ENCODE measurements at regions not wholly inside any gene's neighbourhood (a gene's known extent, or its start where the extent isn't known, plus 50 kb on each side); places are given as distances from the start of the nearest gene placed in this dataset.
"Not testable (repeated sequence)": the region's sequence is repeated elsewhere in the genome, so short reads cannot be mapped to it uniquely, and the experiment has no call there.

GRCh38 chr6:163754866-163755265 lies 340.3 kb downstream of the QKI start:
- Histone ChIP-seq H3K9me3 (ENCODE audit: low read length) (no peaks in the 10 kb centered on the region), H3K4me3 (ENCODE audit: low read length) (no peak overlapping the region), H3K27ac (ENCODE audit: low read depth, low read length) (no peak overlapping the region), H3K27me3 (ENCODE audit: insufficient read depth, low read length, poor library complexity, severe bottlenecking) (no peaks in the 10 kb centered on the region), H3K4me1 (ENCODE audit: insufficient read depth, low read length) (no peaks in the 10 kb centered on the region), H3K36me3 (ENCODE audit: insufficient read depth, low read length) (no peaks in the 10 kb centered on the region)
- H3K4me1 Mint-ChIP-seq = peaks cover 18 to 26% (median 22%) of the 10 kb centered on the region in 3 donors
- peaks cover 0 to 5% (median 4%) of the 10 kb centered on the region in 3 donors for H3K36me3 Mint-ChIP-seq
- H3K9me3 Mint-ChIP-seq = peaks cover 0 to 2% (median 0%) of the 10 kb centered on the region in 5 donors
- peaks cover 4 to 12% of the 10 kb centered on the region in 2 donors for H3K27me3 Mint-ChIP-seq
- H3K4me3 Mint-ChIP-seq = no peak overlapping the region
- CTCF ChIA-PET = no interaction called here
- H3K27ac Mint-ChIP-seq = no peak overlapping the region
- POLR2A ChIA-PET = no interaction called here
- DNase-seq = no peak

- H3K36me3 Mint-ChIP-seq = peaks cover 0 to 5% (median 4%) of the 10 kb centered on the region in 3 donors
- CTCF ChIA-PET = no interaction called here
- Histone ChIP-seq H3K4me3 (ENCODE audit: low read length) (no peak overlapping the region), H3K4me1 (ENCODE audit: insufficient read depth, low read length) (no peaks in the 10 kb centered on the region), H3K27ac (ENCODE audit: low read depth, low read length) (no peak overlapping the region), H3K27me3 (ENCODE audit: insufficient read depth, low read length, poor library complexity, severe bottlenecking) (no peaks in the 10 kb centered on the region), H3K36me3 (ENCODE audit: insufficient read depth, low read length) (no peaks in the 10 kb centered on the region), H3K9me3 (ENCODE audit: low read length) (no peaks in the 10 kb centered on the region)
- DNase-seq = no peak
- no peak overlapping the region for H3K27ac Mint-ChIP-seq
- H3K4me1 Mint-ChIP-seq = peaks cover 22 to 27% (median 23%) of the 10 kb centered on the region in 3 donors
- no peak overlapping the region for H3K4me3 Mint-ChIP-seq
- POLR2A ChIA-PET = no interaction called here
- H3K9me3 Mint-ChIP-seq = peaks cover 0 to 2% (median 0%) of the 10 kb centered on the region in 5 donors
- peaks cover 7 to 11% of the 10 kb centered on the region in 2 donors for H3K27me3 Mint-ChIP-seq
Measured at GRCh38 chr6:163753430-163753829, 338.9 kb downstream of the QKI start.

- H3K9me3 Mint-ChIP-seq = peaks cover 0 to 2% (median 0%) of the 10 kb centered on the region in 5 donors
- Histone ChIP-seq H3K27me3 (ENCODE audit: insufficient read depth, low read length, poor library complexity, severe bottlenecking) (no peaks in the 10 kb centered on the region), H3K9me3 (ENCODE audit: low read length) (no peaks in the 10 kb centered on the region), H3K36me3 (ENCODE audit: insufficient read depth, low read length) (no peaks in the 10 kb centered on the region), H3K27ac (ENCODE audit: low read depth, low read length) (no peak overlapping the region), H3K4me1 (ENCODE audit: insufficient read depth, low read length) (no peaks in the 10 kb centered on the region), H3K4me3 (ENCODE audit: low read length) (no peak overlapping the region)
- H3K4me3 Mint-ChIP-seq = peak overlapping the region in 1 of 7 donors; percentile 20
- no peak for DNase-seq
- H3K36me3 Mint-ChIP-seq = peaks cover 0 to 5% (median 4%) of the 10 kb centered on the region in 3 donors
- peak overlapping the region in 5 of 8 donors; percentile 30 to 85 (median 76) for H3K27ac Mint-ChIP-seq
- ChIA-PET POLR2A (no interaction called here), CTCF (no interaction called here)
- H3K27me3 Mint-ChIP-seq = peaks cover 3 to 11% of the 10 kb centered on the region in 2 donors
- H3K4me1 Mint-ChIP-seq = peaks cover 22 to 27% (median 23%) of the 10 kb centered on the region in 3 donors
Measured at GRCh38 chr6:163752446-163752845, 337.9 kb downstream of the QKI start.

GRCh38 chr6:163751032-163751525 lies 336.6 kb downstream of the QKI start:
- Mint-ChIP-seq H3K4me3 (peak overlapping the region; percentile 47 to 84 (median 79)), H3K9me3 (peaks cover 0 to 2% (median 0%) of the 10 kb centered on the region in 5 donors), H3K36me3 (peaks cover 0 to 5% (median 4%) of the 10 kb centered on the region in 3 donors), H3K27ac (peak overlapping the region; percentile 59 to 96 (median 84)), H3K4me1 (peaks cover 23 to 27% (median 25%) of the 10 kb centered on the region in 3 donors), H3K27me3 (peaks cover 3 to 16% of the 10 kb centered on the region in 2 donors)
- peak in 1 of 5 donors; percentile 29 for DNase-seq
- CTCF ChIA-PET = no interaction called here
- Histone ChIP-seq H3K9me3 (ENCODE audit: low read length) (no peaks in the 10 kb centered on the region), H3K4me1 (ENCODE audit: insufficient read depth, low read length) (no peaks in the 10 kb centered on the region), H3K27ac (ENCODE audit: low read depth, low read length) (no peak overlapping the region), H3K36me3 (ENCODE audit: insufficient read depth, low read length) (no peaks in the 10 kb centered on the region), H3K4me3 (ENCODE audit: low read length) (no peak overlapping the region), H3K27me3 (ENCODE audit: insufficient read depth, low read length, poor library complexity, severe bottlenecking) (no peaks in the 10 kb centered on the region)
- POLR2A ChIA-PET = no interaction called here

- Mint-ChIP-seq H3K27ac (peak overlapping the region; percentile 59 to 96 (median 84)), H3K4me1 (peaks cover 23 to 27% (median 25%) of the 10 kb centered on the region in 3 donors), H3K9me3 (peaks cover 0 to 2% (median 0%) of the 10 kb centered on the region in 5 donors), H3K4me3 (peak overlapping the region; percentile 47 to 84 (median 79)), H3K36me3 (peaks cover 0 to 5% (median 4%) of the 10 kb centered on the region in 3 donors), H3K27me3 (peaks cover 3 to 16% of the 10 kb centered on the region in 2 donors)
- ChIA-PET POLR2A (no interaction called here), CTCF (no interaction called here)
- Histone ChIP-seq H3K27ac (ENCODE audit: low read depth, low read length) (no peak overlapping the region), H3K36me3 (ENCODE audit: insufficient read depth, low read length) (no peaks in the 10 kb centered on the region), H3K9me3 (ENCODE audit: low read length) (no peaks in the 10 kb centered on the region), H3K4me1 (ENCODE audit: insufficient read depth, low read length) (no peaks in the 10 kb centered on the region), H3K27me3 (ENCODE audit: insufficient read depth, low read length, poor library complexity, severe bottlenecking) (no peaks in the 10 kb centered on the region), H3K4me3 (ENCODE audit: low read length) (no peak overlapping the region)
- no peak for DNase-seq
Measured at GRCh38 chr6:163750431-163751031, 336.0 kb downstream of the QKI start.

GRCh38 chr6:163748886-163749285 lies 334.4 kb downstream of the QKI start:
- Histone ChIP-seq H3K27ac (ENCODE audit: low read depth, low read length) (no peak overlapping the region), H3K4me1 (ENCODE audit: insufficient read depth, low read length) (no peaks in the 10 kb centered on the region), H3K4me3 (ENCODE audit: low read length) (no peak overlapping the region), H3K9me3 (ENCODE audit: low read length) (no peaks in the 10 kb centered on the region), H3K27me3 (ENCODE audit: insufficient read depth, low read length, poor library complexity, severe bottlenecking) (no peaks in the 10 kb centered on the region), H3K36me3 (ENCODE audit: insufficient read depth, low read length) (no peaks in the 10 kb centered on the region)
- no peak for DNase-seq
- peaks cover 3 to 20% of the 10 kb centered on the region in 2 donors for H3K27me3 Mint-ChIP-seq
- POLR2A ChIA-PET = no interaction called here
- H3K36me3 Mint-ChIP-seq = peaks cover 0 to 5% (median 2%) of the 10 kb centered on the region in 3 donors
- H3K4me1 Mint-ChIP-seq = peaks cover 23 to 27% (median 25%) of the 10 kb centered on the region in 3 donors
- no peak overlapping the region for H3K4me3 Mint-ChIP-seq
- H3K27ac Mint-ChIP-seq = no peak overlapping the region
- peaks cover 0 to 2% (median 0%) of the 10 kb centered on the region in 5 donors for H3K9me3 Mint-ChIP-seq
- CTCF ChIA-PET = no interaction called here

- no peaks in the 10 kb centered on the region for H3K4me1 ChIP-seq (ENCODE audit: insufficient read depth, low read length)
- no peak for DNase-seq
- H3K4me3 Mint-ChIP-seq = no peak overlapping the region
- peaks cover 23 to 27% (median 25%) of the 10 kb centered on the region in 3 donors for H3K4me1 Mint-ChIP-seq
- no peaks in the 10 kb centered on the region for H3K9me3 ChIP-seq (ENCODE audit: low read length)
- peaks cover 3 to 20% of the 10 kb centered on the region in 2 donors for H3K27me3 Mint-ChIP-seq
- no peak overlapping the region for H3K27ac ChIP-seq (ENCODE audit: low read depth, low read length)
- ChIA-PET POLR2A (no interaction called here), CTCF (no interaction called here)
- no peaks in the 10 kb centered on the region for H3K36me3 ChIP-seq (ENCODE audit: insufficient read depth, low read length)
- no peak overlapping the region for H3K4me3 ChIP-seq (ENCODE audit: low read length)
- H3K36me3 Mint-ChIP-seq = peaks cover 0 to 5% (median 2%) of the 10 kb centered on the region in 3 donors
- H3K27me3 ChIP-seq (ENCODE audit: insufficient read depth, low read length, poor library complexity, severe bottlenecking) = no peaks in the 10 kb centered on the region
- peak overlapping the region in 1 of 8 donors; percentile 63 for H3K27ac Mint-ChIP-seq
- H3K9me3 Mint-ChIP-seq = peaks cover 0 to 2% (median 0%) of the 10 kb centered on the region in 5 donors
Measured at GRCh38 chr6:163748036-163748435, 333.5 kb downstream of the QKI start.

GRCh38 chr6:163747058-163747457 lies 332.5 kb downstream of the QKI start:
- H3K36me3 Mint-ChIP-seq; H3K27ac ChIP-seq (ENCODE audit: low read depth, low read length); H3K9me3 ChIP-seq (ENCODE audit: low read length); H3K4me3 ChIP-seq (ENCODE audit: low read length); POLR2A ChIA-PET; H3K9me3 Mint-ChIP-seq; H3K27me3 ChIP-seq (ENCODE audit: insufficient read depth, low read length, poor library complexity, severe bottlenecking); H3K4me3 Mint-ChIP-seq; CTCF ChIA-PET; DNase-seq; H3K27ac Mint-ChIP-seq; H3K4me1 ChIP-seq (ENCODE audit: insufficient read depth, low read length); H3K36me3 ChIP-seq (ENCODE audit: insufficient read depth, low read length): not testable (repeated sequence)
- Mint-ChIP-seq H3K27me3 (peaks cover 3 to 19% of the 10 kb centered on the region in 2 donors), H3K4me1 (peaks cover 20 to 23% (median 20%) of the 10 kb centered on the region in 3 donors)
